ENCODE measurements at regions not wholly inside any gene's neighbourhood (a gene's known extent, or its start where the extent isn't known, plus 50 kb on each side); places are given as distances from the start of the nearest gene placed in this dataset.
"Not testable (repeated sequence)": the region's sequence is repeated elsewhere in the genome, so short reads cannot be mapped to it uniquely, and the experiment has no call there.

GRCh38 chr4:67325791-67326190 is 219.5 kb downstream of the CENPC start (continued):
- TF ChIP-seq PATZ1 (CRISPR knock-in tag; IDR thresholded peaks at IDR 0.05; ENCODE audit: borderline replicate concordance) (no peak), ZFP30 (CRISPR knock-in tag; IDR thresholded peaks at IDR 0.05) (no peak), ESRRG (CRISPR knock-in tag; IDR thresholded peaks at IDR 0.05) (no peak), SNAI2 (CRISPR knock-in tag; IDR thresholded peaks at IDR 0.05) (no peak)

GRCh38 chr4:67320645-67321044 is 224.7 kb downstream of the CENPC start:
- TF ChIP-seq RARB (CRISPR knock-in tag; IDR thresholded peaks at IDR 0.05) (no peak), ESRRG (CRISPR knock-in tag; IDR thresholded peaks at IDR 0.05) (no peak), ZC3H10 (CRISPR knock-in tag; IDR thresholded peaks at IDR 0.05) (no peak), TCF4 (CRISPR knock-in tag; IDR thresholded peaks at IDR 0.05; ENCODE audit: borderline replicate concordance) (no peak), CSRNP3 (CRISPR knock-in tag; IDR thresholded peaks at IDR 0.05) (no peak), BACH2 (CRISPR knock-in tag; IDR thresholded peaks at IDR 0.05; ENCODE audit: borderline replicate concordance) (no peak), ZNF565 (CRISPR knock-in tag; conservative IDR thresholded peaks at IDR 0.05; ENCODE audit: low read depth) (no peak)
- ATAC-seq: no peak

- ATAC-seq: not testable (repeated sequence)
These were observed 225.7 kb downstream of the CENPC start for GRCh38 chr4:67319607-67320006.

GRCh38 chr4:67300497-67301185 is 244.7 kb downstream of the CENPC start:
- not testable (repeated sequence) for ATAC-seq

GRCh38 chr4:67292636-67293035 is 252.7 kb downstream of the CENPC start:
- ATAC-seq: no peak
- TF ChIP-seq OSR1 (CRISPR knock-in tag; IDR thresholded peaks at IDR 0.05) (no peak), CSRNP3 (CRISPR knock-in tag; IDR thresholded peaks at IDR 0.05) (no peak), TSHZ2 (CRISPR knock-in tag; IDR thresholded peaks at IDR 0.05) (no peak), ESRRG (CRISPR knock-in tag; IDR thresholded peaks at IDR 0.05) (no peak), TOX (CRISPR knock-in tag; IDR thresholded peaks at IDR 0.05; ENCODE audit: borderline replicate concordance) (no peak), CREB5 (CRISPR knock-in tag; IDR thresholded peaks at IDR 0.05; ENCODE audit: low read depth) (no peak), GLIS3 (CRISPR knock-in tag; IDR thresholded peaks at IDR 0.05) (no peak)

- ATAC-seq: no peak
- TF ChIP-seq ISL1 (CRISPR knock-in tag; IDR thresholded peaks at IDR 0.05) (no peak), ZFP3 (CRISPR knock-in tag; IDR thresholded peaks at IDR 0.05) (no peak), POU6F1 (CRISPR knock-in tag; IDR thresholded peaks at IDR 0.05; ENCODE audit: borderline replicate concordance, low read depth) (no peak), PATZ1 (CRISPR knock-in tag; IDR thresholded peaks at IDR 0.05; ENCODE audit: borderline replicate concordance) (no peak), TOX (CRISPR knock-in tag; IDR thresholded peaks at IDR 0.05; ENCODE audit: borderline replicate concordance) (no peak), CSDC2 (CRISPR knock-in tag; IDR thresholded peaks at IDR 0.05) (no peak)
These were observed 253.3 kb downstream of the CENPC start for GRCh38 chr4:67292045-67292444.
